Heart left ventricle (tissue), 16 donors: ENCODE measurements at regions not wholly inside any gene's neighbourhood (a gene's known extent, or its start where the extent isn't known, plus 50 kb on each side); places are given as distances from the start of the nearest gene placed in this dataset.
A peak's percentile ranks its signal among the peaks of the same experiment; 100 is the strongest.

Source experiments
- ATAC-seq, 4 donors: fragments of 200-7000 bp; cut with Tn5 transposase; one replicate each; pipeline ENCODE4 v1.9.1; 2020 to 2022; ENCODE audit warnings: moderate library complexity in 4 of 4, mild to moderate bottlenecking in 3 of 4, moderate number of reproducible peaks in 1 of 4
- DNase-seq, 5 donors: peaks; one replicate each; pipeline ENCODE4 v3.0.0-alpha.2; 2020
- H3K27ac ChIP-seq, 12 donors: fragments of 200-600 bp; sonication (generic) in 4 of 12; one replicate each; pipeline versions ENCODE4 v1.5.0 to v1.8.0; 2016 to 2022; ENCODE audit warnings: mild to moderate bottlenecking in 2 of 12
- H3K27me3 ChIP-seq, 9 donors: fragments of 200-600 bp; sonication (generic) in 2 of 9; one replicate each; pipeline versions ENCODE4 v1.5.1 to v1.8.0; 2016 to 2022; ENCODE audit warnings: mild to moderate bottlenecking in 3 of 9
- H3K36me3 ChIP-seq, 9 donors: fragments of 200-600 bp; sonication (generic) in 2 of 9; one replicate each; pipeline versions ENCODE4 v1.5.0 to v1.8.0; 2018 to 2022; ENCODE audit warnings: mild to moderate bottlenecking in 2 of 9
- H3K4me1 ChIP-seq, 12 donors: fragments of 200-600 bp; sonication (generic) in 4 of 12; one replicate each; pipeline versions ENCODE4 v1.5.0 to v1.8.0; 2016 to 2022; ENCODE audit warnings: mild to moderate bottlenecking in 3 of 12
- H3K4me3 ChIP-seq, 12 donors: fragments of 200-600 bp; sonication (generic) in 4 of 12; one replicate each; pipeline versions ENCODE4 v1.5.0 to v1.8.0; 2017 to 2022; ENCODE audit warnings: mild to moderate bottlenecking in 9 of 12, moderate library complexity in 4 of 12
- H3K9me3 ChIP-seq, 12 donors: fragments of 200-600 bp; sonication (generic) in 4 of 12; one replicate each; pipeline versions ENCODE4 v1.5.0 to v1.8.0; 2016 to 2022; ENCODE audit warnings: mild to moderate bottlenecking in 1 of 12
- POLR2A ChIP-seq, 2 donors: fragments of 450-650 bp; IDR thresholded peaks; one replicate each; pipeline ENCODE4 v1.6.1; 2017; ENCODE audit warnings: antibody characterized with exemption in 2 of 2, mild to moderate bottlenecking in 2 of 2, moderate library complexity in 2 of 2
- WGBS, 4 donors: extraction: QIAGEN DNeasy Blood & Tissue Kit in 2 of 4; methylation state at CpG; one replicate each; pipeline versions ENCODE4 v1.1.5 to v1.1.7; 2013 to 2018; 5-methylcytosine and 5-hydroxymethylcytosine counted together
- intact Hi-C, 10 donors: fragments of 100-400 bp; cut with DNase I; formaldehyde crosslinking; loops; one replicate each; pipeline versions ENCODE4 v1.11.1 to v1.14.2; 2022
- TF ChIP-seq, protein P1 (sequence below), 12 donors: fragments of 200-600 bp; sonication (generic) in 4 of 12; IDR thresholded peaks; one replicate each; pipeline versions ENCODE4 v1.5.0 to v1.8.0; 2018 to 2022; ENCODE audit warnings: antibody characterized with exemption in 12 of 12, mild to moderate bottlenecking in 5 of 12
- donor health status: ischemic (EF 13 %, LVEDD 7.1; RV severe dilation, severe dysfunction).
- donor health status: healthy with polysubstance abuse.
- donor health status: DM: no; HTN: yes; CAD: no.
- donor health status: DM: no; HTN: no; CAD: no.
- donor health status: ischemic (EF 25% LVEDD 6.9; RV normal size, moderate dysfunction).
- donor health status: ischemic (EF 25% LVEDD 5.7; RV mildly dilated, moderate dysfunction).
- donor health status: healthy.
- donor health status: DM: yes; HTN: yes; CAD: no.
- donor health status: ischemic (EF 35%, LVEDD 5.7; RV mildly dilated, moderate dysfunction).
- donor health status: nonischemic (EF 11% LVEDD 7.7; RV severe dilation, severe dysfunction).
- donor health status: DM: yes; HTN: yes; CAD: no.
- donor health status: PGD.
- donor health status: ischemic (EF 29% LVEDD 5.4; RV normal size, mild dysfunction).
- donor health status: nonischemic (EF 23%, LVEDD 6.1; RV moderate dilation, normal function).

- Histone ChIP-seq H3K4me3 (no peak overlapping the region), H3K36me3 (no peaks in the 10 kb centered on the region), H3K27me3 (no peaks in the 10 kb centered on the region), H3K9me3 (no peaks in the 10 kb centered on the region), H3K4me1 (peaks cover 0 to 31% (median 16%) of the 10 kb centered on the region in 12 donors), H3K27ac (no peak overlapping the region)
- 95 to 97% (median 96%) methylated on average over 8 of the region's 8 CpGs for WGBS, 4 donors
- DNase-seq (no peak), ATAC-seq (no peak)
- intact Hi-C loops: no loop called here
- TF ChIP-seq, protein P1, sequence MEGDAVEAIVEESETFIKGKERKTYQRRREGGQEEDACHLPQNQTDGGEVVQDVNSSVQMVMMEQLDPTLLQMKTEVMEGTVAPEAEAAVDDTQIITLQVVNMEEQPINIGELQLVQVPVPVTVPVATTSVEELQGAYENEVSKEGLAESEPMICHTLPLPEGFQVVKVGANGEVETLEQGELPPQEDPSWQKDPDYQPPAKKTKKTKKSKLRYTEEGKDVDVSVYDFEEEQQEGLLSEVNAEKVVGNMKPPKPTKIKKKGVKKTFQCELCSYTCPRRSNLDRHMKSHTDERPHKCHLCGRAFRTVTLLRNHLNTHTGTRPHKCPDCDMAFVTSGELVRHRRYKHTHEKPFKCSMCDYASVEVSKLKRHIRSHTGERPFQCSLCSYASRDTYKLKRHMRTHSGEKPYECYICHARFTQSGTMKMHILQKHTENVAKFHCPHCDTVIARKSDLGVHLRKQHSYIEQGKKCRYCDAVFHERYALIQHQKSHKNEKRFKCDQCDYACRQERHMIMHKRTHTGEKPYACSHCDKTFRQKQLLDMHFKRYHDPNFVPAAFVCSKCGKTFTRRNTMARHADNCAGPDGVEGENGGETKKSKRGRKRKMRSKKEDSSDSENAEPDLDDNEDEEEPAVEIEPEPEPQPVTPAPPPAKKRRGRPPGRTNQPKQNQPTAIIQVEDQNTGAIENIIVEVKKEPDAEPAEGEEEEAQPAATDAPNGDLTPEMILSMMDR (IDR thresholded peaks at IDR 0.05): no peak
- no peak for TF ChIP-seq POLR2A (IDR thresholded peaks at IDR 0.05)
Observed at GRCh38 chr6:14766391-14766994, 479.4 kb upstream of the JARID2 start.

- WGBS, 4 donors: 44 to 61% (median 48%) methylated on average over 5 of the region's 5 CpGs
- H3K4me3 ChIP-seq: no peak overlapping the region
- no peaks in the 10 kb centered on the region for H3K9me3 ChIP-seq
- intact Hi-C loops: no loop called here
- no peak for ATAC-seq
- H3K27me3 ChIP-seq: no peaks in the 10 kb centered on the region
- H3K4me1 ChIP-seq: peaks cover 0 to 31% (median 16%) of the 10 kb centered on the region in 12 donors
- TF ChIP-seq, protein P1 (IDR thresholded peaks at IDR 0.05): no peak
- no peak for DNase-seq
- no peaks in the 10 kb centered on the region for H3K36me3 ChIP-seq
- H3K27ac ChIP-seq: no peak overlapping the region
Observed at GRCh38 chr6:14767226-14767625, 478.6 kb upstream of the JARID2 start.

- intact Hi-C loops: no loop called here
- peaks cover 0 to 31% (median 16%) of the 10 kb centered on the region in 12 donors for H3K4me1 ChIP-seq
Observed at GRCh38 chr6:14770040-14770439, 475.8 kb upstream of the JARID2 start.

GRCh38 chr6:14770572-14770971, 475.3 kb upstream of the JARID2 start:
- WGBS, 4 donors: 35 to 50% (median 43%) methylated on average over 6 of the region's 6 CpGs
- peak in 1 of 5 donors; percentile 13 for DNase-seq
- intact Hi-C loops: no loop called here
- peaks cover 0 to 31% (median 16%) of the 10 kb centered on the region in 12 donors for H3K4me1 ChIP-seq
- H3K4me3 ChIP-seq: no peak overlapping the region
- H3K27me3 ChIP-seq: no peaks in the 10 kb centered on the region
- no peaks in the 10 kb centered on the region for H3K9me3 ChIP-seq
- peak; percentile 32 to 87 (median 82) for ATAC-seq
- no peak for TF ChIP-seq POLR2A (IDR thresholded peaks at IDR 0.05)
- TF ChIP-seq, protein P1 (IDR thresholded peaks at IDR 0.05): no peak
- H3K27ac ChIP-seq: no peak overlapping the region
- H3K36me3 ChIP-seq: no peaks in the 10 kb centered on the region

More at GRCh38 chr6:14770040-14770439, 475.8 kb upstream of the JARID2 start:
- Histone ChIP-seq H3K27me3 (no peaks in the 10 kb centered on the region), H3K36me3 (no peaks in the 10 kb centered on the region), H3K4me3 (no peak overlapping the region), H3K27ac (no peak overlapping the region), H3K9me3 (no peaks in the 10 kb centered on the region)
- TF ChIP-seq POLR2A (IDR thresholded peaks at IDR 0.05): no peak
- TF ChIP-seq, protein P1 (IDR thresholded peaks at IDR 0.05): no peak
- WGBS, 4 donors: 67 to 79% (median 75%) methylated on average over 3 of the region's 3 CpGs
- DNase-seq (no peak), ATAC-seq (no peak)
